SK-N-SH (cell line): ENCODE measurements at regions not wholly inside any gene's neighbourhood (a gene's known extent, or its start where the extent isn't known, plus 50 kb on each side); places are given as distances from the start of the nearest gene placed in this dataset.

Experiments used
- CTCF ChIA-PET: fragments of 300-600, 350-600 bp; formaldehyde crosslinking; extraction: SDS; loops from one replicate; lab custom pipeline; 2021; lab: Yijun Ruan, JAX
- POLR2A ChIA-PET: fragments of 350-600 bp; sonication (Branson Sonifier 250); formaldehyde crosslinking; extraction: SDS; loops from one replicate; lab custom pipeline; 2020; ENCODE audit warnings: antibody characterized with exemption, inconsistent platforms; lab: Yijun Ruan, JAX
- DNase-seq: peaks from one replicate; pipeline ENCODE4 v3.0.0; 2012
- H2AFZ ChIP-seq: fragments of 200-600 bp; sonication (generic); 2 replicates; pipeline ENCODE4 v1.8.1; 2016; ENCODE audit warnings: antibody characterized with exemption, mild to moderate bottlenecking, low read depth
- H3F3A ChIP-seq: fragments of 200-600 bp; sonication (generic); replicated peaks from 2 replicates; pipeline ENCODE3; 2016; ENCODE audit warnings: antibody characterized with exemption, mild to moderate bottlenecking; ENCODE audit not compliant: insufficient read depth
- H3K27ac ChIP-seq, 2 experiments: fragments of 200-500 bp in 1 of 2; fragments of 200-600 bp in 1 of 2; sonication (Bioruptor generic) in 1 of 2; sonication (generic), shearing (Covaris generic) in 1 of 2; 2 replicates each; pipeline versions ENCODE4 v1.5.1 to v1.6.1; 2014 to 2016; ENCODE audit warnings: low read depth in 2 of 2, inconsistent platforms in 1 of 2, low read length in 1 of 2, mild to moderate bottlenecking in 1 of 2, mixed read lengths in 1 of 2
- H3K27me3 ChIP-seq: fragments of 200-600 bp; sonication (generic), shearing (Covaris generic); 2 replicates; pipeline ENCODE4 v1.6.1; 2016; ENCODE audit warnings: mixed run types; ENCODE audit not compliant: insufficient read depth
- H3K36me3 ChIP-seq, 2 experiments: fragments of 200-500 bp in 1 of 2; fragments of 200-600 bp in 1 of 2; sonication (Bioruptor generic) in 1 of 2; sonication (generic) in 1 of 2; replicated peaks in 1 of 2; 2 replicates each; pipeline versions ENCODE3 to v1.5.1; 2014 to 2016; ENCODE audit warnings: low read length in 1 of 2, mild to moderate bottlenecking in 1 of 2; ENCODE audit not compliant: insufficient read depth in 2 of 2, control insufficient read depth in 1 of 2
- H3K4me1 ChIP-seq, 2 experiments: fragments of 200-500 bp in 1 of 2; fragments of 200-600 bp in 1 of 2; sonication (Bioruptor generic) in 1 of 2; sonication (generic), shearing (Covaris generic) in 1 of 2; 2 replicates each; pipeline versions ENCODE4 v1.5.1 to v1.6.1; 2014 to 2016; ENCODE audit warnings: low read depth in 1 of 2, low read length in 1 of 2, mixed run types in 1 of 2; ENCODE audit not compliant: insufficient read depth in 2 of 2, control insufficient read depth in 1 of 2
- H3K4me2 ChIP-seq: fragments of 200-600 bp; sonication (generic), shearing (Covaris generic); 2 replicates; pipeline ENCODE4 v1.6.1; 2017; ENCODE audit warnings: mixed run types
- H3K4me3 ChIP-seq, 2 experiments: fragments of 200-500 bp in 1 of 2; fragments of 200-600 bp in 1 of 2; sonication (Bioruptor generic) in 1 of 2; sonication (generic), shearing (Covaris generic) in 1 of 2; 2 replicates each; pipeline versions ENCODE4 v1.5.1 to v1.8.1; 2014 to 2016; ENCODE audit warnings: low read depth in 2 of 2, inconsistent platforms in 1 of 2, low read length in 1 of 2, mild to moderate bottlenecking in 1 of 2, mixed read lengths in 1 of 2, moderate library complexity in 1 of 2
- H3K79me2 ChIP-seq: fragments of 200-600 bp; sonication (generic); 2 replicates; pipeline ENCODE4 v1.8.1; 2017; ENCODE audit warnings: mild to moderate bottlenecking; ENCODE audit not compliant: insufficient read depth
- H3K9ac ChIP-seq: fragments of 200-600 bp; sonication (generic); 2 replicates; pipeline ENCODE4 v1.6.1; 2017; ENCODE audit warnings: mixed run types
- H3K9me2 ChIP-seq: fragments of 200-600 bp; sonication (generic); 2 replicates; pipeline ENCODE4 v1.6.1; 2017; ENCODE audit warnings: mixed run types
- H3K9me3 ChIP-seq: fragments of 200-600 bp; sonication (generic); 2 replicates; pipeline ENCODE4 v1.6.1; 2017; ENCODE audit warnings: mixed run types, mild to moderate bottlenecking, moderate library complexity
- H4K20me1 ChIP-seq: fragments of 200-600 bp; sonication (generic); 2 replicates; pipeline ENCODE4 v1.6.1; 2017; ENCODE audit warnings: mild to moderate bottlenecking, mixed run types; ENCODE audit not compliant: insufficient read depth
- CHD2 ChIP-seq: fragments of 150-350 bp; IDR thresholded peaks from 2 replicates; pipeline ENCODE4 v1.6.1; 2018; ENCODE audit warnings: low read length; ENCODE audit not compliant: partially characterized antibody
- FOSL2 ChIP-seq: IDR thresholded peaks from 2 replicates; pipeline ENCODE4 v1.4.0; 2012; ENCODE audit warnings: low read depth, mild to moderate bottlenecking, moderate library complexity, borderline replicate concordance
- GABPA ChIP-seq: IDR thresholded peaks from 2 replicates; pipeline ENCODE4 v1.4.0; 2012; ENCODE audit warnings: low read depth, mild to moderate bottlenecking
- MXI1 ChIP-seq: IDR thresholded peaks from 2 replicates; pipeline ENCODE4 v1.6.1; 2012; ENCODE audit warnings: mild to moderate bottlenecking, low read depth, low read length, improper control_type of control experiment
- RCOR1 ChIP-seq: fragments of 150-350 bp; IDR thresholded peaks from 2 replicates; pipeline ENCODE4 v1.6.1; 2017; ENCODE audit warnings: antibody characterized with exemption, low read length
- RFX5 ChIP-seq: IDR thresholded peaks from 2 replicates; pipeline ENCODE4 v1.6.1; 2012; ENCODE audit warnings: mild to moderate bottlenecking, improper control_type of control experiment, low read length
- SIN3A ChIP-seq: IDR thresholded peaks from 2 replicates; pipeline ENCODE4 v1.6.1; 2012; ENCODE audit warnings: low read depth, mild to moderate bottlenecking, low read length, moderate library complexity, borderline replicate concordance
- SMC3 ChIP-seq: IDR thresholded peaks from 2 replicates; pipeline ENCODE4 v1.6.1; 2012; ENCODE audit warnings: low read depth, low read length, improper control_type of control experiment
- TAF1 ChIP-seq: IDR thresholded peaks from 2 replicates; pipeline ENCODE4 v1.6.1; 2012; ENCODE audit warnings: low read depth, mild to moderate bottlenecking, low read length, moderate library complexity, borderline replicate concordance
- TCF12 ChIP-seq: IDR thresholded peaks from 2 replicates; pipeline ENCODE4 v1.4.0; 2012
- WGBS: methylation state at CpG from one replicate; pipeline ENCODE4 v1.1.6; 2017; ENCODE audit warnings: low lambda C conversion rate; 5-methylcytosine and 5-hydroxymethylcytosine counted together
- TF ChIP-seq, protein P1 (sequence below): fragments of 200-600 bp; sonication (generic); IDR thresholded peaks from 2 replicates; pipeline ENCODE4 v1.6.1; 2017; ENCODE audit warnings: antibody characterized with exemption, mild to moderate bottlenecking, moderate library complexity
- TF ChIP-seq, protein P2 (sequence below): fragments of 150-350 bp; IDR thresholded peaks from 2 replicates; pipeline ENCODE4 v1.6.1; 2017; ENCODE audit warnings: antibody characterized with exemption, low read length, low read depth, borderline replicate concordance
- TF ChIP-seq, protein P3 (sequence below): IDR thresholded peaks from 2 replicates; pipeline ENCODE4 v1.4.0; 2012; ENCODE audit warnings: low read depth, borderline replicate concordance
- TF ChIP-seq, protein P4 (sequence below): IDR thresholded peaks from 2 replicates; pipeline ENCODE4 v1.4.0; 2012; ENCODE audit warnings: low read depth

DNA sequence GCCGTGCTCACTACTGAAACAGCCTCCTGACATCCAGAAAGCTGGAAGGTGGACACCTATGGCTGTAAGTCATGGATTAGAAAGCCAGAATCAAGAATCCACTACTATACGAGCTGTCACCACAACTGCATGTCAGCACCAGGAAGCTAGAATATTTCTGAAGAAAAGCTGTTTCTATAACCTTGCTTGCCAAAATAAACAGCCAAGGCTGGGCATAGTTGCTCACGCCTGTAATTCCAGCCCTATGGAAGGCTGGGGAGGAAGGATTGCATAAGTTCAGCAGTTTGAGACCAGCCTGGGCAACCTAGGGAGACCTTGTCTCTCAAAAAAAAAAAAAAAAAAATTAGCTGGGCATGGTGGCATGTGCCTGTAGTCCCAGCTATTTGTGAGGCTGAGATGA is 96.3 kb upstream of the GAREM1 start:
- H3K9me2 ChIP-seq = no peaks in the 10 kb centered on the region
- H3K9ac ChIP-seq = no peak overlapping the region
- H3K4me1 ChIP-seq = no peaks in the 10 kb centered on the region; a peak in 1 of 4 replicates
- POLR2A ChIA-PET = no interaction called here
- H3K36me3 ChIP-seq = no peaks in the 10 kb centered on the region
- 28% methylated on average over 3 of the region's 3 CpGs for WGBS
- TF ChIP-seq, protein P1, sequence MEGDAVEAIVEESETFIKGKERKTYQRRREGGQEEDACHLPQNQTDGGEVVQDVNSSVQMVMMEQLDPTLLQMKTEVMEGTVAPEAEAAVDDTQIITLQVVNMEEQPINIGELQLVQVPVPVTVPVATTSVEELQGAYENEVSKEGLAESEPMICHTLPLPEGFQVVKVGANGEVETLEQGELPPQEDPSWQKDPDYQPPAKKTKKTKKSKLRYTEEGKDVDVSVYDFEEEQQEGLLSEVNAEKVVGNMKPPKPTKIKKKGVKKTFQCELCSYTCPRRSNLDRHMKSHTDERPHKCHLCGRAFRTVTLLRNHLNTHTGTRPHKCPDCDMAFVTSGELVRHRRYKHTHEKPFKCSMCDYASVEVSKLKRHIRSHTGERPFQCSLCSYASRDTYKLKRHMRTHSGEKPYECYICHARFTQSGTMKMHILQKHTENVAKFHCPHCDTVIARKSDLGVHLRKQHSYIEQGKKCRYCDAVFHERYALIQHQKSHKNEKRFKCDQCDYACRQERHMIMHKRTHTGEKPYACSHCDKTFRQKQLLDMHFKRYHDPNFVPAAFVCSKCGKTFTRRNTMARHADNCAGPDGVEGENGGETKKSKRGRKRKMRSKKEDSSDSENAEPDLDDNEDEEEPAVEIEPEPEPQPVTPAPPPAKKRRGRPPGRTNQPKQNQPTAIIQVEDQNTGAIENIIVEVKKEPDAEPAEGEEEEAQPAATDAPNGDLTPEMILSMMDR = no peak
- TF ChIP-seq, protein P2, sequence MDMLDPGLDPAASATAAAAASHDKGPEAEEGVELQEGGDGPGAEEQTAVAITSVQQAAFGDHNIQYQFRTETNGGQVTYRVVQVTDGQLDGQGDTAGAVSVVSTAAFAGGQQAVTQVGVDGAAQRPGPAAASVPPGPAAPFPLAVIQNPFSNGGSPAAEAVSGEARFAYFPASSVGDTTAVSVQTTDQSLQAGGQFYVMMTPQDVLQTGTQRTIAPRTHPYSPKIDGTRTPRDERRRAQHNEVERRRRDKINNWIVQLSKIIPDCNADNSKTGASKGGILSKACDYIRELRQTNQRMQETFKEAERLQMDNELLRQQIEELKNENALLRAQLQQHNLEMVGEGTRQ = no peak
- no peak for TF ChIP-seq SIN3A
- no peak for TF ChIP-seq RFX5
- no peak for TF ChIP-seq MXI1
- TF ChIP-seq, protein P3, sequence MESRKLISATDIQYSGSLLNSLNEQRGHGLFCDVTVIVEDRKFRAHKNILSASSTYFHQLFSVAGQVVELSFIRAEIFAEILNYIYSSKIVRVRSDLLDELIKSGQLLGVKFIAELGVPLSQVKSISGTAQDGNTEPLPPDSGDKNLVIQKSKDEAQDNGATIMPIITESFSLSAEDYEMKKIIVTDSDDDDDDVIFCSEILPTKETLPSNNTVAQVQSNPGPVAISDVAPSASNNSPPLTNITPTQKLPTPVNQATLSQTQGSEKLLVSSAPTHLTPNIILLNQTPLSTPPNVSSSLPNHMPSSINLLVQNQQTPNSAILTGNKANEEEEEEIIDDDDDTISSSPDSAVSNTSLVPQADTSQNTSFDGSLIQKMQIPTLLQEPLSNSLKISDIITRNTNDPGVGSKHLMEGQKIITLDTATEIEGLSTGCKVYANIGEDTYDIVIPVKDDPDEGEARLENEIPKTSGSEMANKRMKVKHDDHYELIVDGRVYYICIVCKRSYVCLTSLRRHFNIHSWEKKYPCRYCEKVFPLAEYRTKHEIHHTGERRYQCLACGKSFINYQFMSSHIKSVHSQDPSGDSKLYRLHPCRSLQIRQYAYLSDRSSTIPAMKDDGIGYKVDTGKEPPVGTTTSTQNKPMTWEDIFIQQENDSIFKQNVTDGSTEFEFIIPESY = no peak
- TF ChIP-seq SMC3 = no peak
- TF ChIP-seq GABPA = no peak
- TF ChIP-seq TCF12 = no peak
- no peak for TF ChIP-seq FOSL2
- TF ChIP-seq, protein P4, sequence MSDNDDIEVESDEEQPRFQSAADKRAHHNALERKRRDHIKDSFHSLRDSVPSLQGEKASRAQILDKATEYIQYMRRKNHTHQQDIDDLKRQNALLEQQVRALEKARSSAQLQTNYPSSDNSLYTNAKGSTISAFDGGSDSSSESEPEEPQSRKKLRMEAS = no peak
- TF ChIP-seq RCOR1 = no peak
- TF ChIP-seq TAF1 = no peak
- no peak for TF ChIP-seq CHD2
- DNase-seq = no peak
- no peak overlapping the region for H3K4me2 ChIP-seq
- H3K9me3 ChIP-seq = no peaks in the 10 kb centered on the region
- CTCF ChIA-PET = interaction anchor here (0.6 to 1.2 kb wide), 5 partner anchors 9 to 409 kb away, joined by 3 to 6 read pairs (median 3); no protein-coding TSS in a partner anchor
- no peaks in the 10 kb centered on the region for H4K20me1 ChIP-seq
- H3K79me2 ChIP-seq = no peaks in the 10 kb centered on the region
- H3K4me3 ChIP-seq = no peak overlapping the region
- H3K27ac ChIP-seq = no peak overlapping the region
- H3K27me3 ChIP-seq = no peaks in the 10 kb centered on the region
- no peaks in the 10 kb centered on the region for H3F3A ChIP-seq
- H2AFZ ChIP-seq = no peak overlapping the region
